ENCODE measurements at regions not wholly inside any gene's neighbourhood (a gene's known extent, or its start where the extent isn't known, plus 50 kb on each side); places are given as distances from the start of the nearest gene placed in this dataset.

DNA sequence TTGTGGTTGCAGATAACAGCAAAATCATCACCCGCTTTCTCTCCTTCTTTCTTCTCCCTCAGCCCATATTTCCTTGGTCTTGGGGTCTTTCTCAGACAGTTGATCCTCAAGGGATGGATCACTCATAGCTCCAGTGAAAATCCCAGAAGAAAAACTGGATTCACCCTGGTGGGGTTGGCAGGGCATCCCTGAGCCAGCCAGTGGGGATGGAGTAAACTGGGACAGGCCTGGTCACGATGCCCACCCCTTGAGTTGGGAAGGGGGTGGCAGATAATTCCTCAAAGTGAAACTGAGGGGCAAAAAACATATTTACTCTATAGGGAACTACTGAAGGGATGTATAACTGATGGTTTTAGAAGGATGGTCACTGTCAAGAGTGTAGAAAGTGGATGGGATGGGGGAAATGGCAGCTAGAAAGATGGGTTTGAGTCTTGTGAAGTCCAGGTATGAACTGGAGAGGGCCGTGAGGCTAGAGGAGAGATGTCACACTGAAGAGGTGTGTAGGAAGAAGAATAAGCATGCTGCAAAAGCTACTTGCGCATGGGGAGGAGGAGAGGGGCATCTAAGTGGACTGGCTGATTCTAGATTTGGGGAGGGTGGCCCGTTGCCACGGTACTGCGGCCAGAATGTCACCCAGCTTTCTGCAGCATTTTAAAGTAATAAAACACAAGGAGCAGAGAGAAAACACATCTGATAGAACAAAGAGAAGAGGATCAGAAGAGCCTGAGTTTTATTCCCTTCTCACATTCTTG, 162.8 kb downstream of the PJA2 start (continued):
- TF ChIP-seq, protein P1, sequence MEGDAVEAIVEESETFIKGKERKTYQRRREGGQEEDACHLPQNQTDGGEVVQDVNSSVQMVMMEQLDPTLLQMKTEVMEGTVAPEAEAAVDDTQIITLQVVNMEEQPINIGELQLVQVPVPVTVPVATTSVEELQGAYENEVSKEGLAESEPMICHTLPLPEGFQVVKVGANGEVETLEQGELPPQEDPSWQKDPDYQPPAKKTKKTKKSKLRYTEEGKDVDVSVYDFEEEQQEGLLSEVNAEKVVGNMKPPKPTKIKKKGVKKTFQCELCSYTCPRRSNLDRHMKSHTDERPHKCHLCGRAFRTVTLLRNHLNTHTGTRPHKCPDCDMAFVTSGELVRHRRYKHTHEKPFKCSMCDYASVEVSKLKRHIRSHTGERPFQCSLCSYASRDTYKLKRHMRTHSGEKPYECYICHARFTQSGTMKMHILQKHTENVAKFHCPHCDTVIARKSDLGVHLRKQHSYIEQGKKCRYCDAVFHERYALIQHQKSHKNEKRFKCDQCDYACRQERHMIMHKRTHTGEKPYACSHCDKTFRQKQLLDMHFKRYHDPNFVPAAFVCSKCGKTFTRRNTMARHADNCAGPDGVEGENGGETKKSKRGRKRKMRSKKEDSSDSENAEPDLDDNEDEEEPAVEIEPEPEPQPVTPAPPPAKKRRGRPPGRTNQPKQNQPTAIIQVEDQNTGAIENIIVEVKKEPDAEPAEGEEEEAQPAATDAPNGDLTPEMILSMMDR (IDR thresholded peaks at IDR 0.05; ENCODE audit: poor library complexity, severe bottlenecking), result no peak

Measured in neural cell (in vitro differentiated cells).